MCF 10A (cell line): ENCODE measurements at regions not wholly inside any gene's neighbourhood (a gene's known extent, or its start where the extent isn't known, plus 50 kb on each side); places are given as distances from the start of the nearest gene placed in this dataset.

Experiments
- BruUV-seq: library from RNA; stranded (reverse); fragments of 400-500 nt; replicated peaks from 2 replicates; lab custom pipeline; 2021; lab: Mats Ljungman, UMichigan
- CTCF ChIA-PET: fragments of 300-600 bp; sonication (Branson Sonifier 250); formaldehyde crosslinking; extraction: SDS; loops from one replicate; lab custom pipeline; 2021; ENCODE audit warnings: antibody characterized with exemption, inconsistent platforms; lab: Yijun Ruan, JAX
- POLR2A ChIA-PET: fragments of 300-600, 350-650 bp; sonication (Branson Sonifier 250); formaldehyde crosslinking; extraction: SDS; loops from one replicate; lab custom pipeline; 2020; ENCODE audit warnings: antibody characterized with exemption, inconsistent platforms; lab: Yijun Ruan, JAX
- DNase-seq: peaks from one replicate; pipeline ENCODE4 v3.0.0-alpha.2; 2018; ENCODE audit not compliant: unreplicated experiment
- H3K27ac Mint-ChIP-seq: one replicate; pipeline ENCODE4 v1.8.0; 2022; ENCODE audit warnings: mild to moderate bottlenecking, low read depth, mixed read lengths; ENCODE audit not compliant: unreplicated experiment
- H3K27me3 Mint-ChIP-seq: one replicate; pipeline ENCODE4 v1.8.0; 2022; ENCODE audit warnings: mixed read lengths; ENCODE audit not compliant: insufficient read depth, unreplicated experiment
- H3K36me3 Mint-ChIP-seq: one replicate; pipeline ENCODE4 v1.8.0; 2022; ENCODE audit warnings: mild to moderate bottlenecking, moderate library complexity, mixed read lengths; ENCODE audit not compliant: insufficient read depth, unreplicated experiment
- H3K4me1 Mint-ChIP-seq: one replicate; pipeline ENCODE4 v1.8.0; 2022; ENCODE audit warnings: mixed read lengths; ENCODE audit not compliant: insufficient read depth, unreplicated experiment
- H3K4me3 Mint-ChIP-seq: one replicate; pipeline ENCODE4 v1.8.0; 2022; ENCODE audit warnings: mild to moderate bottlenecking, moderate library complexity, mixed read lengths; ENCODE audit not compliant: unreplicated experiment
- H3K9me3 Mint-ChIP-seq: one replicate; pipeline ENCODE4 v1.8.0; 2022; ENCODE audit warnings: mixed read lengths; ENCODE audit not compliant: unreplicated experiment
- intact Hi-C: fragments of 100-400 bp; cut with micrococcal nuclease; formaldehyde crosslinking; loops from 2 replicates; pipeline ENCODE4 v1.14.1; 2022
- TF ChIP-seq, protein P1 (sequence below): fragments of 200-600 bp; IDR thresholded peaks from one replicate; pipeline ENCODE4 v1.8.0; 2022; ENCODE audit warnings: antibody characterized with exemption, mild to moderate bottlenecking; ENCODE audit not compliant: unreplicated experiment

GRCh38 chr2:207279520-207279919, 113.8 kb upstream of the KLF7 start:
- intact Hi-C loops: no loop called here
- Mint-ChIP-seq H3K36me3 (no peaks in the 10 kb centered on the region), H3K27ac (no peak overlapping the region), H3K27me3 (no peaks in the 10 kb centered on the region), H3K4me1 (peaks cover 10% of the 10 kb centered on the region), H3K9me3 (no peaks in the 10 kb centered on the region), H3K4me3 (no peak overlapping the region)
- CTCF ChIA-PET: no interaction called here
- TF ChIP-seq, protein P1, sequence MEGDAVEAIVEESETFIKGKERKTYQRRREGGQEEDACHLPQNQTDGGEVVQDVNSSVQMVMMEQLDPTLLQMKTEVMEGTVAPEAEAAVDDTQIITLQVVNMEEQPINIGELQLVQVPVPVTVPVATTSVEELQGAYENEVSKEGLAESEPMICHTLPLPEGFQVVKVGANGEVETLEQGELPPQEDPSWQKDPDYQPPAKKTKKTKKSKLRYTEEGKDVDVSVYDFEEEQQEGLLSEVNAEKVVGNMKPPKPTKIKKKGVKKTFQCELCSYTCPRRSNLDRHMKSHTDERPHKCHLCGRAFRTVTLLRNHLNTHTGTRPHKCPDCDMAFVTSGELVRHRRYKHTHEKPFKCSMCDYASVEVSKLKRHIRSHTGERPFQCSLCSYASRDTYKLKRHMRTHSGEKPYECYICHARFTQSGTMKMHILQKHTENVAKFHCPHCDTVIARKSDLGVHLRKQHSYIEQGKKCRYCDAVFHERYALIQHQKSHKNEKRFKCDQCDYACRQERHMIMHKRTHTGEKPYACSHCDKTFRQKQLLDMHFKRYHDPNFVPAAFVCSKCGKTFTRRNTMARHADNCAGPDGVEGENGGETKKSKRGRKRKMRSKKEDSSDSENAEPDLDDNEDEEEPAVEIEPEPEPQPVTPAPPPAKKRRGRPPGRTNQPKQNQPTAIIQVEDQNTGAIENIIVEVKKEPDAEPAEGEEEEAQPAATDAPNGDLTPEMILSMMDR: no peak
- BruUV-seq: no TSS peak
- no peak for DNase-seq
- POLR2A ChIA-PET: interaction anchor here (0.6 to 1.5 kb wide), 2 partner anchors 9 to 1155 kb away, joined by 3 to 4 read pairs; no protein-coding TSS in a partner anchor

GRCh38 chr2:207281436-207281835, 115.7 kb upstream of the KLF7 start:
- Mint-ChIP-seq H3K4me1 (peaks cover 10% of the 10 kb centered on the region), H3K9me3 (no peaks in the 10 kb centered on the region), H3K27ac (no peak overlapping the region), H3K36me3 (no peaks in the 10 kb centered on the region), H3K27me3 (no peaks in the 10 kb centered on the region), H3K4me3 (no peak overlapping the region)
- ChIA-PET CTCF (no interaction called here), POLR2A (interaction anchor here (0.6 kb wide), 1 partner anchor 198 kb away, joined by 3 read pairs; no protein-coding TSS in a partner anchor)
- TF ChIP-seq, protein P1: no peak
- BruUV-seq: no TSS peak
- intact Hi-C loops: no loop called here
- DNase-seq: no peak

DNA sequence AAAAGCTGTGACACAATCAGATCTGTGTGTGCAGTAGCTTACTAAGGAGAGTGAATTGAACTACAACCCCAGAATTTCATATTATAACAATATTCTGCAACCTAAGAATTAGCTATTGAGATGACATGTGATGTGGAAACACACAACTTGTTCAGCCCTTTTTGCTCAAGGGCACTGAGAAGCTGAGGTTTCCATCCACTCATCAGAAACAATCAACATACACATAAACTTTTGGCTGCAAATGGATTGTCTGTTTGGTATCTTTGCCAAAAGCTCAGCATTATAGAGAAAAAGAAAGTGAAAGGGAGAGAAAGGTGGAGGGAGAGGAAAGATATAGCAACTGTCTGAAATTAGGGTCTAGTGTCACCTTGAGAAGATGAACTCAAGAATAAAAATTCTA, 117.2 kb upstream of the KLF7 start:
- no peaks in the 10 kb centered on the region for H3K27me3 Mint-ChIP-seq
- H3K9me3 Mint-ChIP-seq: no peaks in the 10 kb centered on the region
- DNase-seq: no peak
- TF ChIP-seq, protein P1: no peak
- H3K27ac Mint-ChIP-seq: no peak overlapping the region
- ChIA-PET CTCF (interaction anchor here (0.9 to 1.5 kb wide), 4 partner anchors 10 to 43 kb away, joined by 3 to 4 read pairs (median 4); no protein-coding TSS in a partner anchor), POLR2A (interaction anchor here (0.9 to 1.0 kb wide), 3 partner anchors 9 to 43 kb away, joined by 3 to 4 read pairs (median 4); no protein-coding TSS in a partner anchor)
- no TSS peak for BruUV-seq
- peaks cover 10% of the 10 kb centered on the region for H3K4me1 Mint-ChIP-seq
- intact Hi-C loops: no loop called here
- H3K4me3 Mint-ChIP-seq: no peak overlapping the region
- no peaks in the 10 kb centered on the region for H3K36me3 Mint-ChIP-seq

DNA sequence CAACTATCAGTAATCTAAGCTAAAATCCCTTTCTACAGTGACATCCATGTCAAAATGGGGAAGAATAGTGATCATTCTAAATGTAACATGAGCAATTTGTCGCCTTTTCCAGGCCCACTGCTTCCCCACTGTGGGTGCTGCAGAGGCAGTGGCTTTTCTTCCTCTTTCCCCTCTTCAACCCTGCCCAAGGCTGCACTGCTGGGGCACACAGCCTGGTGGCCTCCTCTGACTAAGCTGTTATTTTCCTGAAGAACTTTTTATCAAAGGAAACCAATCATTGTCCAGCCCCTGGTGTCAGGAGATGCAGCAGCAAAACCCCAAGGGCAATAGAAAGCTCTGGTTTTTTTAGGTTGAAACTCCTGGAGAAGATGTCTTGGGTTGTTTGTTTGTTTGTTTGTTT, 117.6 kb upstream of the KLF7 start:
- peaks cover 10% of the 10 kb centered on the region for H3K4me1 Mint-ChIP-seq
- POLR2A ChIA-PET: interaction anchor here (0.7 to 0.9 kb wide), 3 partner anchors 9 to 36 kb away, joined by 3 to 4 read pairs (median 4); no protein-coding TSS in a partner anchor
- BruUV-seq: no TSS peak
- H3K4me3 Mint-ChIP-seq: no peak overlapping the region
- TF ChIP-seq, protein P1: no peak
- H3K27ac Mint-ChIP-seq: no peak overlapping the region
- H3K9me3 Mint-ChIP-seq: no peaks in the 10 kb centered on the region
- no peaks in the 10 kb centered on the region for H3K27me3 Mint-ChIP-seq
- intact Hi-C loops: no loop called here
- no peaks in the 10 kb centered on the region for H3K36me3 Mint-ChIP-seq
- CTCF ChIA-PET: interaction anchor here (0.9 to 1.5 kb wide), 4 partner anchors 9 to 43 kb away, joined by 3 to 4 read pairs (median 4); no protein-coding TSS in a partner anchor
- no peak for DNase-seq
